HG02938 (cell line): ENCODE measurements at regions not wholly inside any gene's neighbourhood (a gene's known extent, or its start where the extent isn't known, plus 50 kb on each side); places are given as distances from the start of the nearest gene placed in this dataset.

ENCODE experiments used
- ATAC-seq: cut with Tn5 transposase; IDR thresholded peaks from one replicate; pipeline ENCODE4 v1.9.1; 2021; ENCODE audit warnings: mild to moderate bottlenecking, moderate library complexity; ENCODE audit not compliant: unreplicated experiment

GRCh38 chr16:51407921-51408320 is 256.9 kb upstream of the SALL1 start:
- no peak for ATAC-seq

- no peak for ATAC-seq
These were observed 256.1 kb upstream of the SALL1 start for GRCh38 chr16:51407199-51407598.

- no peak for ATAC-seq
These were observed 254.3 kb upstream of the SALL1 start for GRCh38 chr16:51405361-51405760.

GRCh38 chr16:51404386-51404785 is 253.3 kb upstream of the SALL1 start:
- ATAC-seq = no peak

GRCh38 chr16:51402785-51403184 is 251.7 kb upstream of the SALL1 start:
- ATAC-seq = no peak

GRCh38 chr16:51402298-51402697 is 251.2 kb upstream of the SALL1 start:
- ATAC-seq = no peak

- ATAC-seq = no peak
These were observed 250.6 kb upstream of the SALL1 start for GRCh38 chr16:51401673-51402072.

- no peak for ATAC-seq
These were observed 249.0 kb upstream of the SALL1 start for GRCh38 chr16:51399908-51400670.

- ATAC-seq = no peak
These were observed 243.4 kb upstream of the SALL1 start for GRCh38 chr16:51394421-51394820.

- no peak for ATAC-seq
These were observed 242.4 kb upstream of the SALL1 start for GRCh38 chr16:51393381-51394005.

- ATAC-seq = no peak
These were observed 241.6 kb upstream of the SALL1 start for GRCh38 chr16:51392521-51393187.

GRCh38 chr16:51391798-51392511 is 240.9 kb upstream of the SALL1 start:
- ATAC-seq = no peak

GRCh38 chr16:51390877-51391276 is 239.8 kb upstream of the SALL1 start:
- no peak for ATAC-seq

GRCh38 chr16:51389881-51390280 is 238.8 kb upstream of the SALL1 start:
- ATAC-seq = no peak

- no peak for ATAC-seq
These were observed 237.5 kb upstream of the SALL1 start for GRCh38 chr16:51388516-51388951.

GRCh38 chr16:51383909-51384308 is 232.8 kb upstream of the SALL1 start:
- no peak for ATAC-seq

GRCh38 chr16:51382940-51383339 is 231.9 kb upstream of the SALL1 start:
- ATAC-seq = no peak

GRCh38 chr16:51382211-51382610 is 231.1 kb upstream of the SALL1 start:
- ATAC-seq = no peak

GRCh38 chr16:51376080-51376479 is 225.0 kb upstream of the SALL1 start:
- no peak for ATAC-seq

GRCh38 chr16:51374790-51375189 is 223.7 kb upstream of the SALL1 start:
- no peak for ATAC-seq

GRCh38 chr16:51374346-51374745 is 223.3 kb upstream of the SALL1 start:
- no peak for ATAC-seq
